ENCODE measurements at regions not wholly inside any gene's neighbourhood (a gene's known extent, or its start where the extent isn't known, plus 50 kb on each side); places are given as distances from the start of the nearest gene placed in this dataset.
A peak's percentile ranks its signal among the peaks of the same experiment; 100 is the strongest.

DNA sequence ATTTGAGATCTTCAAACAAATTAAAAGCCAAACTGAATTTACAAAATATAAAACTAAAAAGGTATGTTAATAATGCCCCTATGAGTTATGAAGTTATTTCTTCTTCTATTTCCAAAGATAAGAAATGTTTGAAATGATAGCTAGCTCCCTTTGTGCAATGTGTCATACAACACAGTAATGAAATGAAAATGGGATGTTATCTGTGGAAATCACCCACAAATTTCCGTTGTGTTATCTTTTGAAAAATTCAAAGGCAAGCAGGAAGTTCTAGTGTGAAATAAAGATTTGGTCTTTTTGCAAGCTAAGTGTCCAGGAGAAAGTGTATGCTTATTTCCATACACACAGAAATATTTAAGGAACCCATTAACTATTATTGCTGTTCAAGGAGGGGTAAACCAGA, 375.3 kb upstream of the PRR16 start:
- in situ Hi-C loops (cut with MboI), result no loop called here
- Histone ChIP-seq H3K27ac (ENCODE audit: extremely low read depth, low read depth, low read length) (no peak overlapping the region), H3K9me3 (replicated peaks; ENCODE audit: control insufficient read depth, insufficient read depth, low read depth, low read length) (no peaks in the 10 kb centered on the region), H3K4me1 (replicated peaks in 1 of 2; ENCODE audit: control insufficient read depth in 2 of 2, insufficient read depth in 2 of 2, low read length in 2 of 2) (no peaks in the 10 kb centered on the region), H3K9me1 (ENCODE audit: control insufficient read depth, insufficient read depth, low read length) (no peaks in the 10 kb centered on the region), H3K4me3 (no peak overlapping the region), H3K79me2 (ENCODE audit: control insufficient read depth, insufficient read depth, low read length) (no peaks in the 10 kb centered on the region), H3K36me3 (ENCODE audit: control insufficient read depth, insufficient read depth, low read length) (no peaks in the 10 kb centered on the region), H4K20me1 (replicated peaks; ENCODE audit: control insufficient read depth, insufficient read depth, low read length) (no peaks in the 10 kb centered on the region), H3K9ac (ENCODE audit: insufficient read depth in 1 of 2, low read depth in 2 of 2, low read length in 2 of 2) (no peak overlapping the region), H2AFZ (ENCODE audit: low read depth, low read length) (no peak overlapping the region), H3K4me2 (ENCODE audit: insufficient read depth, low read length) (no peak overlapping the region), H3K27me3 (ENCODE audit: control insufficient read depth in 2 of 2, insufficient read depth in 2 of 2, low read length in 2 of 2) (no peaks in the 10 kb centered on the region)
- ATAC-seq (no peak), FAIRE-seq (no peak), DNase-seq (ENCODE audit: extremely low read depth in 1 of 4, low spot score in 3 of 4) (no peak)
- CTCF ChIA-PET (ENCODE audit: low intra/inter-chr PET ratio), result no interaction called here
- POLR2A ChIA-PET, result no interaction called here
- WGBS (ENCODE audit: insufficient coverage, low coverage, missing lambda C conversion rate), result 0% methylated on average over 1 of the region's 1 CpG
- no TSS peak for BruUV-seq (replicated peaks)
- intact Hi-C loops (cut with micrococcal nuclease), result no loop called here
- TF ChIP-seq FOSL1 (tag; conservative IDR thresholded peaks at IDR 0.05) (peak; percentile 45), E4F1 (CRISPR knock-in tag; IDR thresholded peaks at IDR 0.05; ENCODE audit: borderline replicate concordance) (no peak)

DNA sequence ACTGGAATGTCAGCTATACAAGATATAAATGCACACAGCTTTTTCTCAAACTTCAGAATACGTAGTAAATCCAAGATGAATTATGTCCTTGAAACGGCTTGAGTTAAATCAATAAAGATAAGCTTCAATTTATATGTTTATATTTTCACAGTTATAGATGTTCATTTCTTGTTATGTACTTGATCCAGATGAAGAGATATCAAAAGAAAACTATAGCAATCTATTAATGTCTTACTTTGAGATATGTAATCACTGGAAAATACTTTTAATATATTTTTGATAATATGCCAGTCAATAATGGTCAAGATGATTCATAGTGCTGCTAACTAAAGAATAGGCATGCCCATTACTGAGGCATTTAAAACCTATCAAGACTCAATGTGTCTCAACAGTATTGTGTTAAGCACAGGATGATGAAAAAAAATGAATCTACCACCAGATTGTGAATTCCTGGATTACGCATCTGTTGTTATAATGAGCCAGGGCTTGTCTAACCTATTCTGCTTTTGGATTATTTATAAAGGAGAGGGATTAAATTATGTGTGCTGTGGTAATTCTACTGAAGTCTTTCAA, 372.6 kb upstream of the PRR16 start:
- FAIRE-seq, result no peak
- H2AFZ ChIP-seq (ENCODE audit: low read depth, low read length), result no peak overlapping the region
- H3K9me1 ChIP-seq (ENCODE audit: control insufficient read depth, insufficient read depth, low read length), result no peaks in the 10 kb centered on the region
- H3K27ac ChIP-seq (ENCODE audit: extremely low read depth, low read depth, low read length), result no peak overlapping the region
- no peaks in the 10 kb centered on the region for H4K20me1 ChIP-seq (replicated peaks; ENCODE audit: control insufficient read depth, insufficient read depth, low read length)
- 6% methylated on average over 3 of the region's 3 CpGs for WGBS (ENCODE audit: insufficient coverage, low coverage, missing lambda C conversion rate)
- intact Hi-C loops (cut with micrococcal nuclease), result loop anchor here (5.0 kb wide), 1 partner anchor 366 kb away; no protein-coding TSS in a partner anchor
- no peaks in the 10 kb centered on the region for H3K27me3 ChIP-seq (ENCODE audit: control insufficient read depth in 2 of 2, insufficient read depth in 2 of 2, low read length in 2 of 2)
- no peak overlapping the region for H3K4me3 ChIP-seq
- H3K4me2 ChIP-seq (ENCODE audit: insufficient read depth, low read length), result no peak overlapping the region
- H3K9ac ChIP-seq (ENCODE audit: insufficient read depth in 1 of 2, low read depth in 2 of 2, low read length in 2 of 2), result no peak overlapping the region
- in situ Hi-C loops (cut with MboI), result no loop called here
- H3K9me3 ChIP-seq (replicated peaks; ENCODE audit: control insufficient read depth, insufficient read depth, low read depth, low read length), result no peaks in the 10 kb centered on the region
- no peak for ATAC-seq
- ChIA-PET POLR2A (interaction anchor here (0.7 kb wide), 1 partner anchor 411 kb away, joined by 4 read pairs; no protein-coding TSS in a partner anchor), CTCF (ENCODE audit: low intra/inter-chr PET ratio) (no interaction called here)
- no TSS peak for BruUV-seq (replicated peaks)
- no peak for DNase-seq (ENCODE audit: extremely low read depth in 1 of 4, low spot score in 3 of 4)
- H3K4me1 ChIP-seq (replicated peaks in 1 of 2; ENCODE audit: control insufficient read depth in 2 of 2, insufficient read depth in 2 of 2, low read length in 2 of 2), result no peaks in the 10 kb centered on the region
- no peaks in the 10 kb centered on the region for H3K36me3 ChIP-seq (ENCODE audit: control insufficient read depth, insufficient read depth, low read length)
- H3K79me2 ChIP-seq (ENCODE audit: control insufficient read depth, insufficient read depth, low read length), result no peaks in the 10 kb centered on the region
- no peak for TF ChIP-seq U2AF2 (optimal IDR thresholded peaks at IDR 0.05; ENCODE audit: low read depth, low read length)
- TF ChIP-seq CSDE1 (IDR thresholded peaks at IDR 0.05), result no peak

All from K562 (cell line).